CD4-positive, alpha-beta T cell (primary cell): ENCODE measurements at regions not wholly inside any gene's neighbourhood (a gene's known extent, or its start where the extent isn't known, plus 50 kb on each side); places are given as distances from the start of the nearest gene placed in this dataset.

Source experiments
- ATAC-seq: fragments of 200-7000 bp; cut with Tn5 transposase; one replicate; pipeline ENCODE4 v1.10.0; 2022; ENCODE audit warnings: mild to moderate bottlenecking; ENCODE audit not compliant: poor library complexity
- CTCF ChIA-PET: fragments of 350-600 bp; sonication (Branson Sonifier 250); formaldehyde crosslinking; loops from one replicate; lab custom pipeline; 2021; ENCODE audit warnings: antibody characterized with exemption, inconsistent platforms; lab: Charles Lee
- POLR2A ChIA-PET: fragments of 350-600 bp; sonication (Branson Sonifier 250); formaldehyde crosslinking; loops from one replicate; lab custom pipeline; 2021; ENCODE audit warnings: antibody characterized with exemption, inconsistent platforms; lab: Charles Lee
- DNase-seq, 14 experiments: peaks; one replicate each; pipeline ENCODE4 v3.0.0-alpha.2; 2013 to 2020; ENCODE audit warnings: mixed read lengths in 2 of 14
- H3K27ac ChIP-seq, 2 donors: one replicate each; pipeline versions ENCODE4 v1.5.1 to v1.7.0; 2013; ENCODE audit warnings: low read length in 2 of 2, low read depth in 1 of 2, mild to moderate bottlenecking in 1 of 2
- H3K27me3 ChIP-seq, 2 experiments: 1 replicate in 1 of 2; 2 replicates in 1 of 2; pipeline versions ENCODE4 v1.6.1 to v1.7.0; 2013; ENCODE audit warnings: low read length in 2 of 2, control low read depth in 1 of 2, mild to moderate bottlenecking in 1 of 2, moderate library complexity in 1 of 2; ENCODE audit not compliant: insufficient read depth in 2 of 2, control insufficient read depth in 1 of 2
- H3K36me3 ChIP-seq: one replicate; pipeline ENCODE4 v1.6.1; 2013; ENCODE audit warnings: low read length, control low read depth; ENCODE audit not compliant: insufficient read depth
- H3K4me1 ChIP-seq: one replicate; pipeline ENCODE4 v1.6.1; 2013; ENCODE audit warnings: low read length, control low read depth; ENCODE audit not compliant: insufficient read depth
- H3K4me3 ChIP-seq: one replicate; pipeline ENCODE4 v1.5.1; 2013; ENCODE audit warnings: mild to moderate bottlenecking, low read length, moderate library complexity
- H3K9me3 ChIP-seq, 2 experiments: 1 replicate in 1 of 2; 2 replicates in 1 of 2; pipeline versions ENCODE4 v1.6.1 to v1.7.0; 2013; ENCODE audit warnings: low read length in 2 of 2, mild to moderate bottlenecking in 2 of 2, control low read depth in 1 of 2, moderate library complexity in 1 of 2; ENCODE audit not compliant: control insufficient read depth in 1 of 2, insufficient read depth in 1 of 2
- H3K27ac Mint-ChIP-seq: one replicate; pipeline ENCODE4 v1.8.0; 2020; ENCODE audit warnings: mixed read lengths
- H3K27me3 Mint-ChIP-seq: one replicate; pipeline ENCODE4 v1.8.0; 2021; ENCODE audit warnings: mixed read lengths
- H3K36me3 Mint-ChIP-seq: one replicate; pipeline ENCODE4 v1.8.0; 2021; ENCODE audit warnings: low read depth, mixed read lengths
- H3K4me1 Mint-ChIP-seq: one replicate; pipeline ENCODE4 v1.8.0; 2021; ENCODE audit warnings: low read depth, mixed read lengths
- H3K4me3 Mint-ChIP-seq: one replicate; pipeline ENCODE4 v1.8.0; 2020; ENCODE audit warnings: mild to moderate bottlenecking, mixed read lengths
- H3K9me3 Mint-ChIP-seq: one replicate; pipeline ENCODE4 v1.8.0; 2020; ENCODE audit warnings: mixed read lengths
- CTCF ChIP-seq: fragments of 200-600 bp; IDR thresholded peaks from one replicate; pipeline ENCODE4 v1.8.0; 2022; ENCODE audit warnings: antibody characterized with exemption, mild to moderate bottlenecking
- intact Hi-C, 2 experiments: fragments of 100-400 bp; cut with DNase I in 1 of 2; cut with micrococcal nuclease in 1 of 2; formaldehyde crosslinking; loops; one replicate each; pipeline versions ENCODE4 v1.15.1 to v1.9.0; 2023 to 2025; cut with DNase I, micrococcal nuclease

- CTCF ChIA-PET: no interaction called here
- no peaks in the 10 kb centered on the region for H3K9me3 Mint-ChIP-seq
- TF ChIP-seq CTCF: no peak
- no peaks in the 10 kb centered on the region for H3K27me3 Mint-ChIP-seq
- Histone ChIP-seq H3K9me3 (no peaks in the 10 kb centered on the region), H3K36me3 (no peaks in the 10 kb centered on the region), H3K4me1 (no peaks in the 10 kb centered on the region), H3K4me3 (no peak overlapping the region), H3K27me3 (no peaks in the 10 kb centered on the region), H3K27ac (no peak overlapping the region)
- no peak overlapping the region for H3K27ac Mint-ChIP-seq
- H3K4me3 Mint-ChIP-seq: no peak overlapping the region
- POLR2A ChIA-PET: no interaction called here
- intact Hi-C loops: no loop called here
- ATAC-seq (no peak), DNase-seq (no peak)
- no peaks in the 10 kb centered on the region for H3K4me1 Mint-ChIP-seq
- no peaks in the 10 kb centered on the region for H3K36me3 Mint-ChIP-seq
Observed at GRCh38 chr6:120157873-120158272, 808.3 kb upstream of the MAN1A1 start.

GRCh38 chr6:120147071-120147871, 797.7 kb upstream of the MAN1A1 start:
- H3K27me3 ChIP-seq: no peaks in the 10 kb centered on the region
- H3K36me3 ChIP-seq: no peaks in the 10 kb centered on the region
- H3K9me3 Mint-ChIP-seq: peaks cover 17% of the 10 kb centered on the region
- H3K4me3 Mint-ChIP-seq: no peak overlapping the region
- H3K4me3 ChIP-seq: no peak overlapping the region
- no peak overlapping the region for H3K27ac ChIP-seq
- peaks cover 0 to 8% of the 10 kb centered on the region in 2 experiments for H3K9me3 ChIP-seq
- TF ChIP-seq CTCF: no peak
- intact Hi-C loops: no loop called here
- ChIA-PET CTCF (no interaction called here), POLR2A (no interaction called here)
- no peaks in the 10 kb centered on the region for H3K4me1 Mint-ChIP-seq
- H3K27ac Mint-ChIP-seq: no peak overlapping the region
- ATAC-seq: no peak
- DNase-seq: no peak
- no peaks in the 10 kb centered on the region for H3K27me3 Mint-ChIP-seq
- no peaks in the 10 kb centered on the region for H3K4me1 ChIP-seq
- no peaks in the 10 kb centered on the region for H3K36me3 Mint-ChIP-seq

- no peaks in the 10 kb centered on the region for H3K36me3 ChIP-seq
- CTCF ChIA-PET: no interaction called here
Observed at GRCh38 chr6:120141601-120142000, 792.0 kb upstream of the MAN1A1 start.

More at GRCh38 chr6:120141601-120142000, 792.0 kb upstream of the MAN1A1 start:
- no peaks in the 10 kb centered on the region for H3K4me1 Mint-ChIP-seq
- ATAC-seq: no peak
- Histone ChIP-seq H3K27ac (no peak overlapping the region), H3K4me1 (no peaks in the 10 kb centered on the region), H3K4me3 (no peak overlapping the region), H3K9me3 (no peaks in the 10 kb centered on the region), H3K27me3 (no peaks in the 10 kb centered on the region)
- intact Hi-C loops: no loop called here
- no peaks in the 10 kb centered on the region for H3K27me3 Mint-ChIP-seq
- no peaks in the 10 kb centered on the region for H3K36me3 Mint-ChIP-seq
- H3K9me3 Mint-ChIP-seq: no peaks in the 10 kb centered on the region
- H3K27ac Mint-ChIP-seq: no peak overlapping the region
- POLR2A ChIA-PET: no interaction called here
- no peak for DNase-seq
- no peak for TF ChIP-seq CTCF
- no peak overlapping the region for H3K4me3 Mint-ChIP-seq
